Left ventricle myocardium superior (tissue), 1 donor: ENCODE measurements at regions not wholly inside any gene's neighbourhood (a gene's known extent, or its start where the extent isn't known, plus 50 kb on each side); places are given as distances from the start of the nearest gene placed in this dataset.

Experiments
- ATAC-seq: fragments of 200-7000 bp; cut with Tn5 transposase; one replicate; pipeline ENCODE4 v1.9.1; 2020; ENCODE audit warnings: mild to moderate bottlenecking, moderate library complexity
- DNase-seq: peaks from one replicate; pipeline ENCODE4 v3.0.0-alpha.2; 2020
- intact Hi-C: fragments of 100-400 bp; cut with micrococcal nuclease; formaldehyde crosslinking; loops from one replicate; pipeline ENCODE4 v1.11.0; 2022
- donor health status: DM: no; HTN: yes; CAD: no; lungs with severe emphysema.

DNA sequence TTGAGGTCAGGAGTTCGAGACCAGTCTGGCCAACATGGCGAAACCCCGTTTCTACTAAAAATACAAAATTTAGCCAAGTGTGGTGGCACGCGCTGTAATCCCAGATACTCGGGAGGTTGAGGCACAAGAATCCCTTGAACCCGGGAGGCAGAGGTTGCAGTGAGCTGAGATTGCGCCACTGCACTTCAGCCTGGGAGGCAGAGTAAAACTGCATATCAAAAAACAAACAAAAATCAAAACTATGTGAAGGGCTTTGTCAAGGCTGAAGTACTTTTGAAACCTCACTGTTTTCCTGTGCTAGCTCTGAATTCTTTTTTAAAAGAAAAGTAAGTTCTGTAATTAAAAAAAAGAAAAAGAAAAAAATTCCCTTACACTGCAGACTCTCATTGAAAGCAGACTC is 65.1 kb upstream of the KLF4 start:
- DNase-seq, result no peak
- no peak for ATAC-seq
- intact Hi-C loops, result no loop called here

DNA sequence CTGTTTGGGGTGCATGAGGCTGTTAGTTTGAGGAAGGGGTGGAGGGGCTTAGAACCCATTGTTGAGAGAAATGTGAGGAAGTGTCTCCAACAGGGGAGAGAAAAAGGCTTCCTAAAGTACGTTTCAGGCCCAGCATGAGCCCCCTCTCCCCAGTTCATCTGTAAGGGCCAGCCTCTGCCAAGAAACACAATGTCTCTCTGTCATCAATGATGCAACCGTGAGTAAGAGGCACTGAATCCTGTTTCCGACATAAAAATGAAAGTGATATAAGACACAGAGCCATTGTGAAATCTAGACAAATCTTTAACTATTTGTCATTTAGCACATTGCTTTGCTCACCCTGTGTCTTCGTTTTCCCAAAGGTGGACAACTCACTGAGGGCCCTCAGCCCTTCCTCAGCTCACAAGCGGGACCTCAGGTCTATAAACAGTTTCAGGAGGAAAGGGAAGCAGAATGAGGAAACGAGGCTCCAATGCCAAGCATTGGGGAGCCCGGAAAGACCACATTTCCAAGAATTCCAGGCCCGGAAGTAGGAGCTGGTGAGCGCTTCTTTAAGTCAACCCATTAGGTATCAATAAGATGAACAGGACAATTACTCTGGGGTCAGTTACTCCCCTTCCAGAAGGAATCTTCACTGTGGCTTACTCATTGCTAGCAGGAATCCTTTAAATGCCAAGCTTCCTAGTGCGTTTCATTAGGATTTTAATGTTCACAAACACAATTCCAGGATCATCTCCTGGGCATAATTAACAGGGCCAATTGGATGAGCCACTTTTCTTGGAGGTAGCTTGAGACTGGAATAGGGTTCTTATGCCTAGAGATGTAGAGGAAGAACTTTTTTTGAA is 59.0 kb upstream of the KLF4 start:
- DNase-seq (no peak), ATAC-seq (peak; percentile 91)
- intact Hi-C loops, result no loop called here

DNA sequence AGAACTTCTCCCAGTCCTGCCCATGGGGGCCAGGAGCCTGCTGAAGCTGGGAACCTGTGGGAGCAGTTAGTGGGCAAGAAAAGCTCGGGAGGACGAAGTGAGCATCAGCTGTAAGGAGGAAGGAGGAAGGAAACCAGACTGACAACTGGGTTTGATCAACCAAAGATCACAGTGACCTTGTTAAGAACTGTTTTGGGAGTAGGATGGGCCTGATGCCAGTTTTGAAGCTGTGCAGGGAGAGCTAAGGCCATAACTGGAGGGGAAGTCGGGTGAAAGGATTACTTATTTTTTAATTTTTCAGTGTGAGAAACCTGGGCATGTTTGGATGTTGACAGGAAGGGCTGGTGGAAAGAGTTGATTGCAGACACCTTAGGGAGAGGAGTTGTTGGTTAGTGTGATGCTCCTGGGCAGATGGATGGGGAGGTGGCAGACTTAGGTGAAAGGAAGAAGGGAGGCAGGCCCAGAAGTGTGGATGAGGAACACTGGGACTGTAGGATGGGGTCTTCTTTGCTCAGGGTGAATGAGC is 58.3 kb upstream of the KLF4 start:
- no peak for DNase-seq
- intact Hi-C loops, result no loop called here
- ATAC-seq, result peak; percentile 51

DNA sequence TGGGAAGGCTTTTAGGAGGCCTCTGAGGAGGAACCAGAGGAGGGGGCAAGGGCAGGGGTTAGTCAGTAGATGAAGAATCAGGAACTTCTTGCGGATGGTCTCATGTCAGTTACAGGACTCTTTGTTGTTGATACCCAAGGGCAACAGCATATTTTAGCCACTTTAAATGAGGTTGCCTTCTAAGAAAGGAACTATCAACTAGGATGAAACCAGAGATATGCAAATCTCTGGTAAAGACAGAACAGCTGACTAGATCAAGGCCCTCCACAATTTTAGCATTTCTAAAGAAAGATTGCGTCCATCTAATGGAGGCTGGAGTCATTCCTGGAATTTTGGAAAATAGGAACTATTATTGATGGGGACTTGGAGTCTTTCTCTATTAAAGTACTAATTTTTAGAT is 57.7 kb upstream of the KLF4 start:
- no peak for DNase-seq
- no peak for ATAC-seq
- intact Hi-C loops, result no loop called here

DNA sequence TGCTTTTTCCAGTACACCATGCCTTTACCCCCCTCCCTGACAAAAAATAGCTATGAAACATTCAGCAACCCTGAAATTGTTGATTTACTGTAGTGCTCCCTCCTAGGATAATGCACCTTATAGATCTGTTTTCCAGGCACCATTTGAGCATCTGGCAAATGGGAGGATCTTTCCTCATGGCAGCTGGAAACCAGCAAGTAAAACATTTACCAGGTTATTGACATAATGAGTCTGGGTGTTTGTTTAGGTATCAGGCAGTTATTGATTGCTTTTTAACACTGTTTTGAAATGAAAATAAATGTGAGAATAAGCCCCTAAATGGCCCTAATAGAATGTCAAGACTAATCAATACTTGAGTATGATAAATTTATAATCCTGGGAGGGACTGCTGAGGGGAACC is 57.3 kb upstream of the KLF4 start:
- ATAC-seq (no peak), DNase-seq (no peak)
- intact Hi-C loops, result no loop called here

DNA sequence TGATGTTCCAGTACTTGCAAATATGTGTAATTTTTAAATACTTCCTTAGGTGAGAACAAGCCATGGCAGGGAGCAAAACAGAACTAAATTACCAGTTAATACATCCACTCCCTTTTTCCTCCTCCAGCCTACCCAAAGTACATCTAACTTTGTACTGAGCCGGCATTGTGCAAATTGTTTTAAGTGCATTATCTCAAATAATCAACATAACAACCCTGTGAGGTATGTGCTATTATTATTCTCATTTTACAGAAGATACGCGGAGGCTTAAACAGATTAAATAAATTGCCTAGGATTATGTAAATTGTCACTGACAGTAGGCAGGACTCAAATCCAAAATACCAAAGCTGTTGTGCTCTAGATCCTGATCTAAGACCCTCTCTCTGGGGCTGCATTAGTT is 55.5 kb upstream of the KLF4 start:
- ATAC-seq (no peak), DNase-seq (no peak)
- intact Hi-C loops, result no loop called here

DNA sequence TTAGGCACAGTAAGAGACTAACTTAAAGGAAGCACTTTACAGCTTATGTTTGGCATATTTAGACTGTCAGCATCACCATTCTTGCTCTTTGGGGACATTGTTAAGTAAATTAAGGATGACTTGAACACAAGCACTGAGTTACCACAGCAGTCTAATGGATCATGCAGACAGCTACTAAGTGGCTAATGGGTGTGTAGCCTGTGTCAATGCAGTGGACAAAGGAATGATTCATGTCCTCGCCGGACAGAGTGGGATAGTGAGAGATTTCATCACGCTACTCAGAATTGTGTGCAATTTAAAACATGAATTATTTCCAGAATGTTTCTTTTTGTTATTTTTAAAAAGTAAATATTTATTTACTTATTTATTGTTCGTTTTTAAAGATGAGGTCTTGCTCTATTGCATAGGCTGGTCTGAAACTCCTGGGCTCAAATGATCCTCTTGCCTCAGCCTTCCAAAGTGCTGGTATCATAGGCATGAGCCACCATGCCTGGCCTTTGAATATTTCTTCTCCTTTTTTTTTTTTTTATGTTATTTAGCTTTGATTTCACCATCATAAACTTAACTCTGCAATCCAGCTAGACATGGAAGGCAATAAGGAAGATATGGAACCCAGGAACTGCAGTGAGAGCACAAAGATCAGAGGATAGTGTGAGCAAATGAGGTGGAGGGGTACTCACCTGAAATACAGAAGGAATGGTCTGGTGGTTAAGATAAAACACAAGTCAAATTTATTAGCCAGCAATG is 53.0 kb upstream of the KLF4 start:
- ATAC-seq (no peak), DNase-seq (no peak)
- intact Hi-C loops, result no loop called here

DNA sequence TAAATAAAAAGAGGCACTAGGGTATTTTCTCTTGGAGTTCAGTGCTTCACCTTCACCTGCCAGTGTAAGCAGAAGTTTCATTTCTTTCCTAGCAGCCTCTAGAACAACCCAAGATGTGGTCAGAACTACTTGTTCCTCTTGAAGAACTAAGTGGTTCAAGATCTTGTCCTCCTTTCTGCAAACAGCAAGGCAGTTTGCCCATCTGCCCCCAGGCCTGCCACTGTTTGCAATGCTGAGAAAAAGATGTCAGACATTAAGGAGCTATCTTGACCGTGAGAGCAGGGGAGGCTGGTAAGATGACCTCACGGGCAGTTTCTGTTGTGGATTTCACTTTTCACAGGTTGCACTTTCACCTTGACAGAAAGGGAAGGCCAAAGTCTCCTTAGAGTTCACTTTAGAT is 52.0 kb upstream of the KLF4 start:
- no peak for ATAC-seq

DNA sequence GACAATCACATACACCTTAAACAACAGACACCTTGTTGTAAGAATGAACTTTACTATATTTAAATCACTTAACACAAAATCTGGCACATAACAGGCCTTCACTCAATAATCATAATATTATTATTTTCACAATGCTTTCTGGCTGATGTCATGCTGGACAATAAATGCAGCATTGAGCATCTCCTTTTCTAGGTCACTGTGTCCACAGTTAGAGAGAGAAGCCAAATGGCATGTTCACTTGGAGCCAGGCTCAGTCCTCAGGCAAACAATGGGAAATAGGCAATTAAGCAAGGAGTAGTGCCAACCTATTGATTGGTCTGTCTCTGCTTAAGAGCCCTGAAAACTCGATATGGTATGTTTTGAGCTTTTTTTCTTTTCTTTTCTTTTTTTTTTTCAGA is 50.6 kb upstream of the KLF4 start:
- ATAC-seq (peak; percentile 84), DNase-seq (no peak)
- intact Hi-C loops, result no loop called here

More for the DNA sequence above, 52.0 kb upstream of the KLF4 start:
- intact Hi-C loops, result no loop called here
- no peak for DNase-seq

DNA sequence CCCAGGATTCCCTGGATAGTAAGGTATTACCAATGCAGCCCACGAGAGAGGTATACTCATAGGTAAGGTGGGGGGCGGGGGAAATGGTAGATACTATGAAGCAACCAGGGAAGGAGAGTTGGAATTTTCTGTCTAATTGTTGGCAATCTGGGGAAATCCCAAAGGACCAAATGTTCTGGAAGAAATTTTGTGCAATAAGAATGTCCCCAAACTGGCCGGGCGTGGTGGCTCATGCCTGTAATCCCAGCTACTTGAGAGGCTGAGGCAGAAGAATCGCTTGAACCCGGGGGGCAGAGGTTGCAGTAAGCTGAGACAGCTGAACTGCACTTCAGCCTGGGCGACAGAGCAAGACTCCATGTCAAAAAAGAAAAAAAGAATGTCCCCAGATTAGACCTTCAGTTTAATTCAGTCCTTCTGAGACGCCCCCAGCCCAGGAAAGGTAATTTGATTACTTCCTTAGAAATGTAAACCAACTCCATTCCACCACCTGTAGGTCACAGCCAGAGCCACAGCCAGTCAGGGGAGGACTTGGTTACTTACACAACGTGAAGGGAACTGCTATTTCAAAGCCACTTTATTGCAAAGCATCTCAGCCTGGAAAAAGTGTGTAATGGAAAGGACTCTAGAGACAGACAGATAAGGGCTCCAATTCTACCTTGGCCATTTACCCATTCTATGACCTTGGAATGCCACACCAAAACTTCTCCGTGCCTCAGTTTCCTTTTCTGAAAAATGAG is 50.0 kb upstream of the KLF4 start:
- DNase-seq, result peak; percentile 52
- intact Hi-C loops, result no loop called here
- ATAC-seq, result peak; percentile 85
